Lower leg skin (tissue), 3 donors: ENCODE measurements at regions not wholly inside any gene's neighbourhood (a gene's known extent, or its start where the extent isn't known, plus 50 kb on each side); places are given as distances from the start of the nearest gene placed in this dataset.

Experiments
- CTCF ChIP-seq, 3 donors: fragments of 450-650 bp; IDR thresholded peaks; one replicate each; pipeline ENCODE4 v1.5.1; 2016; ENCODE audit warnings: antibody characterized with exemption in 3 of 3, mild to moderate bottlenecking in 3 of 3, moderate library complexity in 2 of 3
- POLR2A ChIP-seq, 2 donors: fragments of 450-650 bp; IDR thresholded peaks; one replicate each; pipeline ENCODE4 v1.6.1; 2016 to 2017; ENCODE audit warnings: antibody characterized with exemption in 2 of 2, mild to moderate bottlenecking in 1 of 2, moderate library complexity in 1 of 2

- TF ChIP-seq POLR2A (IDR thresholded peaks at IDR 0.05) (no peak), CTCF (IDR thresholded peaks at IDR 0.05) (no peak)
Measured at GRCh38 chr20:7232796-7233195, 465.3 kb downstream of the BMP2 start.
